HG02759 (cell line): ENCODE measurements at regions not wholly inside any gene's neighbourhood (a gene's known extent, or its start where the extent isn't known, plus 50 kb on each side); places are given as distances from the start of the nearest gene placed in this dataset.

Source experiments
- ATAC-seq: cut with Tn5 transposase; IDR thresholded peaks from one replicate; pipeline ENCODE4 v1.9.1; 2021; ENCODE audit warnings: mild to moderate bottlenecking, moderate library complexity; ENCODE audit not compliant: unreplicated experiment

- ATAC-seq, result no peak
Measured at GRCh38 chr2:228665232-228665631, 483.7 kb upstream of the SPHKAP start.

DNA sequence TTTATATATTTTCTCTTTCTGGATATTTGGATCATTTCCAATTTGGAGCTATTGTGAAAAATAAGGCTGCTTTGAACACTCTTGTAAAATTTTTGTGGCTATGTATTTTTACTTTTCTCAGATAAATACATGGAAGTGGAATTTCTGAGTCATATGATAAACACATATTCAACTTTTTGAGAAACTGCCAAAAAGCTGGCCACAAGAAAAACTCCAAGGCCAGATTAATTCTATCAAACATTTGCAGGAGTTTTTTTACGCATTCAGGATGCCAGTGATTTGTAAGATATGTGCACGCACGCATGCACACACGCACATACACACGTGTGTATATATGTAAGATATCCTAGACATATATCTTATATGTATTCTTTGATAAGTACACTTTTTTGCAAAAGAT, 477.5 kb upstream of the SPHKAP start:
- no peak for ATAC-seq

DNA sequence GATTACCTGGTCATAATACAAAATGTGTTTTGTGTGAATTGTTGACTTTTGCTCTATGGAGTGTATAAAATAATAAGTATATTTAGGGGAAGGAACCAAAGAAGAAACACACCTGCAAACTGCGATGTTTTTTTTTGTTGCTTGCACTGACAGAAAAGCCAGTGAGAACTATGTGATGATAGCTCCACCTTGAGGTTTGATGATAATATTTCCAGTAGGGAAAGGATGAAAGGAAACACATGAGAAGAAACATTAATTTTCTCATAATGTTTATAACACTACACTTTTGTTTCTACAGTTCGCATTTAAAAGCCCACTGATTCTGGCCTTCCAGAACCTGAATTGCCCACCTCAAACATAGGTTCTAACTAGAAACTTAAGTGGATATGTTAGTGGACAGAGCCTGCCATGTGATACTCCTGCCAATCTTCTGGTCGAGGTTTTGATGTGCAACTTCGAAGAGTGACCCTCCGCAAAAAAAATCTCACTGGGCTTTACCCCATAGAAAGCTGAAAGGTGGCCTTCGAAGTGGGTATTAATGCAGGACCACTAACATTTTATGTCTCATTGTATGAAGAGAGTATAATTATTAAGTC, 476.4 kb upstream of the SPHKAP start:
- no peak for ATAC-seq

- ATAC-seq, result no peak
Measured at GRCh38 chr2:228655331-228655730, 473.8 kb upstream of the SPHKAP start.

DNA sequence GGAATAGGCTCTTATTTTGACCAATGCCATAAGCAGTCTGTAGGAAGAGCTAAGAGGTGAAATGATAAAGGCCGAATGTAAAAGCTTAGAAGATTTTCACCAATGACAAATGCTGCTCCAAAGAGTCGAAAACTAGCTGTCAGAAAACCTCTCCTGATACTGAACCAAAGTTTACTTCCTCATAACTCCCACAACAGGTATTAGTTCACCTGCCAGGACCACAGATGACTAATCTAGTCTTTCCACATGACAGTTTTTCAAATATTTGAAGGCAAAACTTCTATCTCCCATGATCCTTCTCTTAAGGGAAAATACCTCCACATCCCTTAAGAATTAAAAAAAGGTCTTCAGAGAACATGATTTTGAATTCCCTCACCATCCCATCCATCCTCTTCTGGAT, 473.2 kb upstream of the SPHKAP start:
- ATAC-seq, result no peak

GRCh38 chr2:228653884-228654283, 472.4 kb upstream of the SPHKAP start:
- no peak for ATAC-seq

- ATAC-seq, result no peak
Measured at GRCh38 chr2:228652366-228652765, 470.9 kb upstream of the SPHKAP start.

DNA sequence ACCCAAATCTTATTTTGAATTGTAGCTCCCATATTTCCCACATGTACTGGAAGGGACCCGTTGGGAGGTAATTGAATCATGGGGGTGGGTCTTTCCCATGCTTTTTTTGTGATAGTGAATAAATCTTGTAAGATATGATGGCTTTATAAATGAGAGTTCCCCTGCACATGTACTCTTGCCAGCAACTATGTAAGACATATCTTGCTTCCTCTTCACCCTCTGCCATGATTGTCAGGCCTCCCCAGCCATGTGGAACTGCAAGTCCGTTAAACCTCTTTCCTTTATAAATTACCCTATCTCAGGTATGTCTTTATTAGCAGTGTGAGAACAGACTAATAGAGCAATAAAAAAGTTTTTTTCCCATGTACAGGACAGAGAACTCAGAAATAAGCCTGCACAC, 468.4 kb upstream of the SPHKAP start:
- no peak for ATAC-seq

DNA sequence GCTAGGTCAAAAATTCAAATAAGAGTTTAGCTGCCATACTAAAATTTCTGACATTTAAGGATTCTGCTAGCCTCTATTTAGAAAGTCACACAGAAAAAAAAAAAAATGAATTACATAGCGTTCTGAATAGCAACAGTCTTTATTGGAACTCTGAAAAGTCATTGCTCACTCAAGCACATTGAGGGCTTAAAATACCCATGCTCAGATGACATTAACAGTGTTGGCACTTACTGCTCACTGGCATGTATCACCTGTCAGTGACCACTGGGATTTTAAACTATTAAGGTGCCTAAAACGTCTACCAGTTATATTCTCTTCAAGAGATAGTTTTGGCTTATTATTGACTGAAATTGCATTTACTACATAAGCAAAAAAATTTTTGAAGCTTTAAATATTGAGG, 468.0 kb upstream of the SPHKAP start:
- no peak for ATAC-seq

DNA sequence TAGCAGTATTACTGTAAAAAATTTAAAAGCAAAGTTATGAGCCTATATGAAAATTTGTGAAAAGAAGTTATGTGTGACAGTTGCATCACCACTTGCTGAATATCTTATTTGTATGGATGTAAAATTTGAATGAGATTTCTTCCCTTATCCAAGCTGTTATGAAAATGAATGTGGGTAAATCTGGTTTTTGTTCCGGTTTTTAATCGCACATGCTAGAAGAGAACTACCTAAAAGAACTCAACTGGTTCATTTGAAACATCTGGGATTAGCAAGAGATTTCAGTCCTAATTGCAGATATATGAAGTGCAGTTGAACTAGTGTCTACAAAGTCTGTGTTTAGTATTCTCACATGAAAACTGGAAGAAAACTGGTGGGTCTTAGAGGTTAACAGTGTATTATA, 467.1 kb upstream of the SPHKAP start:
- no peak for ATAC-seq

DNA sequence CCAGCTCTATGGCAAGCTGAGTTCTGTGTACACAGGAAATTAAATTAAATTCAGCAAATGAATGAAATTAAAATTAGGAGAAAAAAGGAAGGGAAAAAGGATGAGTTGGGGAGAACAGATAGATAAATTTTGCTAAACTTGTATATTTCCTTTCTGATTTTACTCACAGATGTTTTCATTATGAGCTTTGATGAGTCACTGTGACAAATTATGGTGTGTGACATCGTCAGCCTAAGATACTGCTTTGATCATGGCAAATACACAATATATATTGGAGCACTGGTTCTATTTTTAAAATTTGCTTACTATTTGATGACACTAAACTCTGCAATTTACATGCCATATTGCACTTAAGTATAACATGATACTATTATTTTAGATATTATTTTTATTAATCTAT, 464.6 kb upstream of the SPHKAP start:
- ATAC-seq, result no peak

DNA sequence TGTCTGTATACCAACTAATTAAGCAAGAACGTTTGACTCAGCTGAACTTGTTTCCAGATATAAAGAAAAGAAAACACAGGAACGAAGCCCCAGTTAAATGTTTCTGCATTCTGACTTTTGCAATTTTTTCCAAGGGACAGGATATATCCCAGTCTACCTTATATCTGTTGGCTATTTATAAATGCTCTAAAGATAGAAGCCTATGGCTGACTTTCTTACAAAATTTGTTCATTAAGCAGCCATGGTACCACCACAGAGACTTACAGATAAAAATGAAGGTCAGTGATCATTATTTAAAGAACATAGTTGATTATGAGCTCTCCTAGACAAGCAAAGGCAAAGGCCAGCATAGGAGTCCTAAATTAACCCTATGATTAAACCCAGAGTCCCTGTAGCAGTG, 462.7 kb upstream of the SPHKAP start:
- ATAC-seq, result no peak

GRCh38 chr2:228642861-228643260, 461.4 kb upstream of the SPHKAP start:
- no peak for ATAC-seq

GRCh38 chr2:228630786-228631185, 449.3 kb upstream of the SPHKAP start:
- ATAC-seq, result no peak

DNA sequence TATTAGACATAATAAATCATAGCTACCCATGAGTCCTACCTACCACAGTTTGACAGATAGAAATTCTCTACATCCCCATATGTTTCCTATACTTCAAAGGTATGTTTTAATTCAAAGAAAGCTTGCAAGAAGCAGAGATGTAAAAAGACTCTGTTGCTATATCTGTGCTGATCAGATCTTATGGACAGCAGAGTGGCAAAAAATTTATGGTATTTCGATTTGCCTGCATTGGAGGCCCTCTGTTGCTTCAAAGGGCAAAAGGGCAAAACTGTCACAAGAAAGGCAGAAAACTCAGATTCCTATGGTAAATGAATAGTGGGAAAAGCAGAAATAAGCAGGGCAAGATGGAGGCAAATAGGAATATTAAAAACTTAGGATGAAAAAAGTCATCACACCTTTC, 447.8 kb upstream of the SPHKAP start:
- ATAC-seq, result no peak

- ATAC-seq, result no peak
Measured at GRCh38 chr2:228628682-228629081, 447.2 kb upstream of the SPHKAP start.

- ATAC-seq, result no peak
Measured at GRCh38 chr2:228627510-228627909, 446.0 kb upstream of the SPHKAP start.

DNA sequence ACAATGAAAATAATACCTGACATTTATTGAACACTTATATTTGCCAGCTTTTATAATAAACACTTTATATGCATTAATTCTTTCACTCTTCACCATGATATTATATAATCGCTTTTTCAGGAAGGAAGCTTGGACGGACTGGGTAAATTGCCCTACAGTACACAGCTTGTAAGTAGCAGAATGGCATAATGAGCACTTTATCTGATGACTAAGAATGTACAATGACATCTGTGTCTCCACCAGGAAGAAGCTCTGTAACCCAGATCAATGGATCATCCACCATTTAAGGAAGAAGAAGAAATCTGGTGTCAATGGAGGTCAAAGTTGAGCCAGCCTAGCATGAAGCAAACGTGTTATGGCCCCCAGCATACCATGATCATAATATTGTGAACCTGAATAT, 444.0 kb upstream of the SPHKAP start:
- no peak for ATAC-seq

GRCh38 chr2:228624733-228625132, 443.2 kb upstream of the SPHKAP start:
- no peak for ATAC-seq

DNA sequence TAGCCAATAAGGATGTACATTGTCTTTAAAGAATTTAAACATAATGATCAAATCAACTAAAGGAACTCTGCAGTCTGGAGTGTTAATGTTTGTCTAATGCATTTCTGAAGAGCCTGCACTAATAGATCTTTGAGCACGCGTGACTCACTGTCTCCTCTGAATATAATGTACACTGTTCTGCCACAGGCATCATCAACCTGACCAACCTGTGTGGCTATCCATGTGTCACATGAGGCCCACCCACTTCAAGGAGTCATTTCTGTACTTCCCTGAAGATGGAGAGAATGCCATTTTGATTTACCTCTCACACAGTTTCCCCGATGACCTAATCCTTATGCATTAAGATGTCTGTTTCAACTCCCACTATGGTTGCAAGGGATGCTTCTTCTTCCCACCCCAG, 434.0 kb upstream of the SPHKAP start:
- no peak for ATAC-seq

GRCh38 chr2:228614741-228615140, 433.3 kb upstream of the SPHKAP start:
- no peak for ATAC-seq

DNA sequence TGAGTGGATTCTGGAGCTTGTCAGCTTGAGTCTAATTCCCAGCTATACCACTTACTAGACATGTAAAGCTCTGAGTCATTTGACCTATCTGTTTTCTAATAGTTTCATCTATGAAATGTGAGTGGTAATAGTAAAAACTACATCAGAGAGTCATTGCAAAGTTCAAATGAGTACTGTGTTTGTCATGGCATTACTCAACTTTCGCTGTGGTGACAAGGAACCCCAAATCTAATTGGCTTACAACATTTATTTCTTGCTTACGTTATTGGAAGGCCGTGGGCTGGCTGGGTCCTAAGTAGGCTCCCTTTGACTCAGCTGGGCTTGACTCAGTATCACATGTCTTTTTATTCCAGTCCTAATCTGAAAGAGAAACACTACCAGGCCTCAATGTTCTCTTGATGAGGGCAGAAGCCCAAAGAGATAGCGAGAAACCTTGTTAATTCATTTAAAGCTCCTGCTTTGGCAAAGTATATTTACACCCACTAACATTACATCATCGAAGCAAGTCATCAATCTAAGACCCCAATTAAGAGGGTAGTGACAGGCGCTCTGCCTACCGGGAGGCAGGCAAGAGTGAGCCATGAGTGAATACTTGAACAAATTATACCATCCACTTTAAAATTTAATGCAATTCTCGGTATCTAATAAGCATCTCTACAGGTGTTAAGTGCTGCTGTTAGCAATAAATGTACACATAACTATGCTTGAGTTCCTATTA, 431.8 kb upstream of the SPHKAP start:
- ATAC-seq, result no peak

DNA sequence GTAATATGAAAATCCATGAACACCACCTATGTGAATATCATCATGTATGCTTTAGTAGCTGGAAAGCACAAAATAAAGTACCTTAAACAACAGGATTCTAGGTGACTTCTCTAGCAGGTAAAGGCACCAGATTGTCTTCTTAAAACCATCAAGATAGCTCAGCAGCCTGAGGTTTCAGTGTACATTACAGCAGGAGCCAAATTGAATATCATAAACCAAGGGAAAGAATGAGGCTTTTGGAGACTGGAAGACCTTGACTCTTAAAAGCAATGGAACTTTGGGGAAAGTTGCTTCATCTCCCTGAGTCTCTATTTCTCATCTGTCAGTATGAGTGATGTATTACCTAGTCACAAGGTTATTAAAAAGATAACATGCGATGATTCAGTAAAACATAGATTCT, 429.7 kb upstream of the SPHKAP start:
- no peak for ATAC-seq
